Natural killer cell (primary cell): ENCODE measurements at regions not wholly inside any gene's neighbourhood (a gene's known extent, or its start where the extent isn't known, plus 50 kb on each side); places are given as distances from the start of the nearest gene placed in this dataset.

Experiments used
- ATAC-seq, 3 donors: fragments of 150-1000 bp in 2 of 3; fragments of 200-7000 bp in 1 of 3; cut with Tn5 transposase; 1 replicate in 1 of 3; 2 replicates in 2 of 3; pipeline ENCODE4 v1.10.0; 2021; ENCODE audit warnings: mild to moderate bottlenecking in 2 of 3, moderate library complexity in 2 of 3
- DNase-seq, 2 donors: peaks; one replicate each; pipeline versions ENCODE4 v3.0.0 to v3.0.0-alpha.2; 2013 to 2021; ENCODE audit warnings: mixed read lengths in 1 of 2
- H3K27ac ChIP-seq: one replicate; pipeline ENCODE4 v1.5.1; 2013; ENCODE audit warnings: mild to moderate bottlenecking, low read length
- H3K27me3 ChIP-seq: one replicate; pipeline ENCODE4 v1.6.1; 2013; ENCODE audit warnings: low read length; ENCODE audit not compliant: control insufficient read depth, insufficient read depth
- H3K36me3 ChIP-seq: one replicate; pipeline ENCODE4 v1.6.1; 2013; ENCODE audit warnings: low read length; ENCODE audit not compliant: control insufficient read depth, insufficient read depth
- H3K4me1 ChIP-seq: one replicate; pipeline ENCODE4 v1.6.1; 2013; ENCODE audit warnings: low read length; ENCODE audit not compliant: control insufficient read depth, insufficient read depth
- H3K4me3 ChIP-seq: one replicate; pipeline ENCODE4 v1.5.1; 2013; ENCODE audit warnings: low read length
- H3K9me3 ChIP-seq: one replicate; pipeline ENCODE4 v1.6.1; 2013; ENCODE audit warnings: low read length; ENCODE audit not compliant: control insufficient read depth, insufficient read depth
- H3K27ac Mint-ChIP-seq, 2 donors: one replicate each; pipeline ENCODE4 v1.8.0; 2022; ENCODE audit warnings: mild to moderate bottlenecking in 2 of 2, mixed read lengths in 2 of 2, moderate library complexity in 1 of 2
- H3K27me3 Mint-ChIP-seq, 2 donors: one replicate each; pipeline ENCODE4 v1.8.0; 2022; ENCODE audit warnings: low read depth in 2 of 2, mixed read lengths in 2 of 2
- H3K36me3 Mint-ChIP-seq: one replicate; pipeline ENCODE4 v1.8.0; 2022; ENCODE audit warnings: mixed read lengths
- H3K4me1 Mint-ChIP-seq, 2 donors: one replicate each; pipeline ENCODE4 v1.8.0; 2022; ENCODE audit warnings: mixed read lengths in 2 of 2
- H3K4me3 Mint-ChIP-seq: one replicate; pipeline ENCODE4 v1.8.0; 2022; ENCODE audit warnings: mild to moderate bottlenecking, moderate library complexity, mixed read lengths
- H3K9me3 Mint-ChIP-seq, 2 donors: one replicate each; pipeline ENCODE4 v1.8.0; 2022; ENCODE audit warnings: mixed read lengths in 2 of 2
- CTCF ChIP-seq: fragments of 200-600 bp; IDR thresholded peaks from one replicate; pipeline ENCODE4 v1.8.0; 2022; ENCODE audit warnings: antibody characterized with exemption
- WGBS: methylation state at CpG from one replicate; pipeline ENCODE4 v1.1.7; 2013; ENCODE audit warnings: missing lambda C conversion rate; ENCODE audit not compliant: insufficient coverage; 5-methylcytosine and 5-hydroxymethylcytosine counted together
- intact Hi-C: fragments of 100-400 bp; cut with micrococcal nuclease; formaldehyde crosslinking; loops from one replicate; pipeline ENCODE4 v1.14.2; 2022

DNA sequence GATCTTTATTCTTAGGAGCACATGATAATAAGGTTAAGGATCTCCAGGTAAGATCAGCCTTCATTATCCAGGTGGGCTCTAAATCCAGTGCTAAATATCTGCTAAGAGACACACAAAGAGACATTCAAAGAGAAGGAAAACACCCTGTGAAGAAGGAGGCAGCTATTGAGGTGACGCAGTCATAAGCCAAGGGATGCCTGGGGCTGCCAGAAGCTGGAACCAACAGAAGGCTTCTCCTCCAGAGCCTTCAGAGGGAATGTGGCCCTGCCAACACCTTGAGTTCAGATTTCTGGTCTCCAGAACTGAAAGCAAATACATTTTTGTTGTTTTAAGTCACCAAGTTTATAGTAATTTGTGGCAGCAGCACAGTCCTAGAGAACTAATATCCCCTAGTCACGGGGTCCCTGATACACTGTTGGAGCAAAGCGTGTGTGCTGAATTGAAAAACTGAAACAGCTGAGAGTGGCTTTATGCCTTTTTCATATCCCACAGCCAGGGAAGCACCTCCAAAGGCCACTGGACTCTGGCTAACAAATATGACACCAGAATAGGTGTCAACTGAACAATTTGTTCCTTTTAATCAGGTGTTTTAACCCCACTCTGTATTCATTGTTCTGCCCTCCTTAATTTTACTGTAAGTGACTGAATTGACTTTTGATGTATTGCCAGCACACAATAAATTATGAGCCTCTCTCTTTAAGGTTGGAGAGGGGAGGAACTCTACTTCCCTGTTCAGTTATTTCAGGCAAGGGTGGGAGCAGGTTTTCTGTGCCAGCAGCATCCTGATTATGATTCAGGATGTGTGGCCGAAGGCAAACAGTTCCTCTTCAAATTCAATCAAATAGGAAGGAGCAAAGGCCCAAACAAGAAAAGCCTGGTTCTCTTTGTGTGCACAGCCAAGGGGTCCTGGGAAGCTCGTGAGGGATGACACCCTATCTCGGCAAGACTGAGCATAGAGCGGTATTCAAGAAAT is 151.8 kb upstream of the HES1 start:
- WGBS = 84% methylated on average over 7 of the region's 7 CpGs
- intact Hi-C loops = no loop called here
- no peak for TF ChIP-seq CTCF
- Mint-ChIP-seq H3K27ac (no peak overlapping the region), H3K36me3 (no peaks in the 10 kb centered on the region), H3K4me3 (no peak overlapping the region), H3K9me3 (no peaks in the 10 kb centered on the region), H3K27me3 (peaks cover 27 to 48% of the 10 kb centered on the region in 2 donors), H3K4me1 (no peaks in the 10 kb centered on the region)
- DNase-seq (no peak), ATAC-seq (no peak)
- Histone ChIP-seq H3K4me3 (no peak overlapping the region), H3K9me3 (no peaks in the 10 kb centered on the region), H3K4me1 (no peaks in the 10 kb centered on the region), H3K27ac (no peak overlapping the region), H3K36me3 (no peaks in the 10 kb centered on the region), H3K27me3 (no peaks in the 10 kb centered on the region)

- intact Hi-C loops = no loop called here
- ATAC-seq = no peak
- 77% methylated on average over 5 of the region's 6 CpGs for WGBS
These were observed 151.1 kb upstream of the HES1 start for GRCh38 chr3:193984876-193985275.

GRCh38 chr3:193987186-193987585 is 148.8 kb upstream of the HES1 start:
- no peak overlapping the region for H3K4me3 ChIP-seq
- H3K36me3 ChIP-seq = no peaks in the 10 kb centered on the region
- no peaks in the 10 kb centered on the region for H3K9me3 ChIP-seq
- no peaks in the 10 kb centered on the region for H3K27me3 ChIP-seq
- ATAC-seq = no peak
- Mint-ChIP-seq H3K27me3 (peaks cover 20 to 65% of the 10 kb centered on the region in 2 donors), H3K9me3 (no peaks in the 10 kb centered on the region), H3K36me3 (no peaks in the 10 kb centered on the region), H3K4me3 (no peak overlapping the region), H3K27ac (no peak overlapping the region), H3K4me1 (no peaks in the 10 kb centered on the region)
- H3K4me1 ChIP-seq = no peaks in the 10 kb centered on the region
- DNase-seq = no peak
- no peak for TF ChIP-seq CTCF
- intact Hi-C loops = no loop called here
- WGBS = 52% methylated on average over 4 of the region's 5 CpGs
- H3K27ac ChIP-seq = no peak overlapping the region

More at GRCh38 chr3:193984876-193985275, 151.1 kb upstream of the HES1 start:
- no peaks in the 10 kb centered on the region for H3K4me1 Mint-ChIP-seq
- peaks cover 23 to 55% of the 10 kb centered on the region in 2 donors for H3K27me3 Mint-ChIP-seq
- Histone ChIP-seq H3K36me3 (no peaks in the 10 kb centered on the region), H3K4me3 (no peak overlapping the region), H3K27ac (no peak overlapping the region), H3K27me3 (no peaks in the 10 kb centered on the region), H3K4me1 (no peaks in the 10 kb centered on the region), H3K9me3 (no peaks in the 10 kb centered on the region)
- H3K9me3 Mint-ChIP-seq = no peaks in the 10 kb centered on the region
- TF ChIP-seq CTCF = no peak
- H3K36me3 Mint-ChIP-seq = no peaks in the 10 kb centered on the region
- no peak overlapping the region for H3K4me3 Mint-ChIP-seq
- DNase-seq = no peak
- no peak overlapping the region for H3K27ac Mint-ChIP-seq
